Breast epithelium (tissue), 3 donors: ENCODE measurements at regions not wholly inside any gene's neighbourhood (a gene's known extent, or its start where the extent isn't known, plus 50 kb on each side); places are given as distances from the start of the nearest gene placed in this dataset.

Experiments used
- CTCF ChIP-seq, 3 donors: fragments of 450-650 bp; IDR thresholded peaks; one replicate each; pipeline ENCODE4 v1.5.1; 2016 to 2017; ENCODE audit warnings: antibody characterized with exemption in 3 of 3, mild to moderate bottlenecking in 3 of 3, moderate library complexity in 3 of 3
- POLR2A ChIP-seq: fragments of 450-650 bp; IDR thresholded peaks from one replicate; pipeline ENCODE4 v1.6.1; 2016; ENCODE audit warnings: antibody characterized with exemption, mild to moderate bottlenecking, moderate library complexity

GRCh38 chr14:34012978-34013720 is 62.3 kb upstream of the EGLN3 start:
- no peak for TF ChIP-seq CTCF (IDR thresholded peaks at IDR 0.05)
- TF ChIP-seq POLR2A, result no peak
